ENCODE measurements at regions not wholly inside any gene's neighbourhood (a gene's known extent, or its start where the extent isn't known, plus 50 kb on each side); places are given as distances from the start of the nearest gene placed in this dataset.

DNA sequence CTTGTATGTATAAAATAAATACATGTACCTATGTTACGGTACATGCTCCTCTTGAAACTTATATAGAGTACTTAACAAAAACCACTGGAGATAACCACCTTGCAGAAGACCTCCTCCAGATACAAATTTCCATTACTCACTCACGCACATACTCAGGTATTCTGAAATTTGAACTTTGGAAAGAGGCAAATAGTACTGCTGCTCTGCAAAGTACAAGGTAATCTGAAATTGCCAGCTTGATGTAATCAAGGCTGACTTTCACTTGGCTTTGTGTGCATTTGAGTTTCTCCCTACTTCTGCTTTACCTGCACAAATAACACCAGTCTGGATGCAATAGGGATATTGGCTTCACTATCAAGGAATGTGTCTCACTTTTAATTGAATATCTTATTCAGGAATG is 123.6 kb downstream of the FOXA2 start:
- TF ChIP-seq EZH2 (IDR thresholded peaks at IDR 0.05; ENCODE audit: insufficient read depth, low read length) = no peak
- TF ChIP-seq, protein P1, sequence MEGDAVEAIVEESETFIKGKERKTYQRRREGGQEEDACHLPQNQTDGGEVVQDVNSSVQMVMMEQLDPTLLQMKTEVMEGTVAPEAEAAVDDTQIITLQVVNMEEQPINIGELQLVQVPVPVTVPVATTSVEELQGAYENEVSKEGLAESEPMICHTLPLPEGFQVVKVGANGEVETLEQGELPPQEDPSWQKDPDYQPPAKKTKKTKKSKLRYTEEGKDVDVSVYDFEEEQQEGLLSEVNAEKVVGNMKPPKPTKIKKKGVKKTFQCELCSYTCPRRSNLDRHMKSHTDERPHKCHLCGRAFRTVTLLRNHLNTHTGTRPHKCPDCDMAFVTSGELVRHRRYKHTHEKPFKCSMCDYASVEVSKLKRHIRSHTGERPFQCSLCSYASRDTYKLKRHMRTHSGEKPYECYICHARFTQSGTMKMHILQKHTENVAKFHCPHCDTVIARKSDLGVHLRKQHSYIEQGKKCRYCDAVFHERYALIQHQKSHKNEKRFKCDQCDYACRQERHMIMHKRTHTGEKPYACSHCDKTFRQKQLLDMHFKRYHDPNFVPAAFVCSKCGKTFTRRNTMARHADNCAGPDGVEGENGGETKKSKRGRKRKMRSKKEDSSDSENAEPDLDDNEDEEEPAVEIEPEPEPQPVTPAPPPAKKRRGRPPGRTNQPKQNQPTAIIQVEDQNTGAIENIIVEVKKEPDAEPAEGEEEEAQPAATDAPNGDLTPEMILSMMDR (IDR thresholded peaks at IDR 0.05; ENCODE audit: insufficient read depth, low read depth, low read length) = no peak

All from astrocyte (in vitro differentiated cells and primary cell).